ENCODE measurements at regions not wholly inside any gene's neighbourhood (a gene's known extent, or its start where the extent isn't known, plus 50 kb on each side); places are given as distances from the start of the nearest gene placed in this dataset.

- Mint-ChIP-seq H3K36me3 (ENCODE audit: unreplicated experiment) (no peaks in the 10 kb centered on the region), H3K9me3 (ENCODE audit: unreplicated experiment) (peaks cover 2% of the 10 kb centered on the region), H3K4me3 (ENCODE audit: unreplicated experiment) (no peak overlapping the region), H3K27me3 (ENCODE audit: unreplicated experiment) (no peaks in the 10 kb centered on the region), H3K27ac (ENCODE audit: unreplicated experiment) (no peak overlapping the region), H3K4me1 (ENCODE audit: low read depth, unreplicated experiment) (peaks cover 3% of the 10 kb centered on the region)
- DNase-seq, result no peak
- no peak for TF ChIP-seq CTCF (IDR thresholded peaks at IDR 0.05; ENCODE audit: partially characterized antibody, unreplicated experiment)
These were observed 58.6 kb upstream of the JCAD start for GRCh38 chr10:30117812-30118501.

- no peak for DNase-seq
- H3K9me3 Mint-ChIP-seq (ENCODE audit: unreplicated experiment), result no peaks in the 10 kb centered on the region
- TF ChIP-seq CTCF (IDR thresholded peaks at IDR 0.05; ENCODE audit: partially characterized antibody, unreplicated experiment), result no peak
- no peak overlapping the region for H3K27ac Mint-ChIP-seq (ENCODE audit: unreplicated experiment)
- peaks cover 3% of the 10 kb centered on the region for H3K4me1 Mint-ChIP-seq (ENCODE audit: low read depth, unreplicated experiment)
- no peaks in the 10 kb centered on the region for H3K36me3 Mint-ChIP-seq (ENCODE audit: unreplicated experiment)
- H3K4me3 Mint-ChIP-seq (ENCODE audit: unreplicated experiment), result no peak overlapping the region
- H3K27me3 Mint-ChIP-seq (ENCODE audit: unreplicated experiment), result no peaks in the 10 kb centered on the region
These were observed 56.7 kb upstream of the JCAD start for GRCh38 chr10:30116041-30116491.

GRCh38 chr10:30115626-30115940 lies 56.2 kb upstream of the JCAD start:
- H3K4me3 Mint-ChIP-seq (ENCODE audit: unreplicated experiment), result no peak overlapping the region
- no peaks in the 10 kb centered on the region for H3K9me3 Mint-ChIP-seq (ENCODE audit: unreplicated experiment)
- H3K4me1 Mint-ChIP-seq (ENCODE audit: low read depth, unreplicated experiment), result peaks cover 3% of the 10 kb centered on the region
- H3K27me3 Mint-ChIP-seq (ENCODE audit: unreplicated experiment), result no peaks in the 10 kb centered on the region
- no peak for TF ChIP-seq CTCF (IDR thresholded peaks at IDR 0.05; ENCODE audit: partially characterized antibody, unreplicated experiment)
- H3K27ac Mint-ChIP-seq (ENCODE audit: unreplicated experiment), result no peak overlapping the region
- DNase-seq, result no peak
- H3K36me3 Mint-ChIP-seq (ENCODE audit: unreplicated experiment), result no peaks in the 10 kb centered on the region

- Mint-ChIP-seq H3K27ac (ENCODE audit: unreplicated experiment) (no peak overlapping the region), H3K36me3 (ENCODE audit: unreplicated experiment) (no peaks in the 10 kb centered on the region), H3K9me3 (ENCODE audit: unreplicated experiment) (no peaks in the 10 kb centered on the region), H3K4me3 (ENCODE audit: unreplicated experiment) (no peak overlapping the region), H3K27me3 (ENCODE audit: unreplicated experiment) (no peaks in the 10 kb centered on the region), H3K4me1 (ENCODE audit: low read depth, unreplicated experiment) (peaks cover 3% of the 10 kb centered on the region)
- DNase-seq, result no peak
- no peak for TF ChIP-seq CTCF (IDR thresholded peaks at IDR 0.05; ENCODE audit: partially characterized antibody, unreplicated experiment)
These were observed 55.7 kb upstream of the JCAD start for GRCh38 chr10:30114881-30115625.

GRCh38 chr10:30114401-30114800 lies 55.0 kb upstream of the JCAD start:
- H3K27ac Mint-ChIP-seq (ENCODE audit: unreplicated experiment), result no peak overlapping the region
- H3K27me3 Mint-ChIP-seq (ENCODE audit: unreplicated experiment), result no peaks in the 10 kb centered on the region
- DNase-seq, result no peak
- TF ChIP-seq CTCF (IDR thresholded peaks at IDR 0.05; ENCODE audit: partially characterized antibody, unreplicated experiment), result no peak
- H3K36me3 Mint-ChIP-seq (ENCODE audit: unreplicated experiment), result no peaks in the 10 kb centered on the region
- no peaks in the 10 kb centered on the region for H3K9me3 Mint-ChIP-seq (ENCODE audit: unreplicated experiment)
- peaks cover 3% of the 10 kb centered on the region for H3K4me1 Mint-ChIP-seq (ENCODE audit: low read depth, unreplicated experiment)
- no peak overlapping the region for H3K4me3 Mint-ChIP-seq (ENCODE audit: unreplicated experiment)
